Left lung (tissue), 4 donors: ENCODE measurements at regions not wholly inside any gene's neighbourhood (a gene's known extent, or its start where the extent isn't known, plus 50 kb on each side); places are given as distances from the start of the nearest gene placed in this dataset.

Experiments used
- ATAC-seq: fragments of 200-7000 bp; cut with Tn5 transposase; one replicate; pipeline ENCODE4 v1.9.1; 2020; ENCODE audit warnings: moderate library complexity
- DNase-seq, 4 donors: peaks; one replicate each; pipeline ENCODE4 v3.0.0-alpha.2; 2013 to 2020
- H3K27ac ChIP-seq, 2 donors: fragments of 200-600 bp; sonication (generic) in 1 of 2; one replicate each; pipeline versions ENCODE4 v1.5.0 to v1.8.0; 2020 to 2021
- H3K27me3 ChIP-seq, 2 donors: fragments of 200-600 bp; sonication (generic) in 1 of 2; one replicate each; pipeline versions ENCODE4 v1.5.0 to v1.8.0; 2020 to 2021
- H3K36me3 ChIP-seq, 2 donors: fragments of 200-600 bp; sonication (generic) in 1 of 2; one replicate each; pipeline versions ENCODE4 v1.5.0 to v1.8.0; 2020 to 2021
- H3K4me1 ChIP-seq, 2 donors: fragments of 200-600 bp; one replicate each; pipeline ENCODE4 v1.8.0; 2021
- H3K4me3 ChIP-seq, 2 donors: fragments of 200-600 bp; sonication (generic) in 1 of 2; one replicate each; pipeline versions ENCODE4 v1.5.0 to v1.8.0; 2020 to 2021; ENCODE audit warnings: mild to moderate bottlenecking in 1 of 2
- H3K9me3 ChIP-seq, 2 donors: fragments of 200-600 bp; sonication (generic) in 1 of 2; one replicate each; pipeline versions ENCODE4 v1.5.0 to v1.8.0; 2020 to 2021
- CTCF ChIP-seq, 2 donors: fragments of 200-600 bp; sonication (generic) in 1 of 2; IDR thresholded peaks; one replicate each; pipeline versions ENCODE4 v1.5.0 to v1.8.0; 2021; ENCODE audit warnings: antibody characterized with exemption in 2 of 2
- intact Hi-C, 2 donors: fragments of 100-400 bp; cut with DNase I; formaldehyde crosslinking; loops; one replicate each; pipeline versions ENCODE4 v1.11.2 to v1.14.2; 2022
- donor health status: DM: no; HTN: yes; CAD: no.
- donor health status: DM: no; HTN: no; CAD: no.

- H3K4me3 ChIP-seq, result no peak overlapping the region
- no peaks in the 10 kb centered on the region for H3K9me3 ChIP-seq
- intact Hi-C loops, result no loop called here
- no peak for TF ChIP-seq CTCF (IDR thresholded peaks at IDR 0.05)
- H3K4me1 ChIP-seq, result no peaks in the 10 kb centered on the region
- no peak for DNase-seq
- ATAC-seq, result no peak
- no peaks in the 10 kb centered on the region for H3K36me3 ChIP-seq
- H3K27me3 ChIP-seq, result no peaks in the 10 kb centered on the region
- no peak overlapping the region for H3K27ac ChIP-seq
Measured at GRCh38 chr6:119544325-119545175, 195.0 kb upstream of the MAN1A1 start.

GRCh38 chr6:119543332-119543731, 193.8 kb upstream of the MAN1A1 start:
- Histone ChIP-seq H3K4me3 (no peak overlapping the region), H3K27me3 (no peaks in the 10 kb centered on the region), H3K9me3 (no peaks in the 10 kb centered on the region), H3K36me3 (no peaks in the 10 kb centered on the region), H3K4me1 (no peaks in the 10 kb centered on the region), H3K27ac (no peak overlapping the region)
- no peak for ATAC-seq
- TF ChIP-seq CTCF (IDR thresholded peaks at IDR 0.05), result no peak
- no peak for DNase-seq
- intact Hi-C loops, result no loop called here

- intact Hi-C loops, result no loop called here
- no peaks in the 10 kb centered on the region for H3K9me3 ChIP-seq
- ATAC-seq (no peak), DNase-seq (no peak)
- H3K4me3 ChIP-seq, result no peak overlapping the region
- no peaks in the 10 kb centered on the region for H3K4me1 ChIP-seq
- H3K27me3 ChIP-seq, result no peaks in the 10 kb centered on the region
- no peaks in the 10 kb centered on the region for H3K36me3 ChIP-seq
- H3K27ac ChIP-seq, result no peak overlapping the region
- TF ChIP-seq CTCF (IDR thresholded peaks at IDR 0.05), result no peak
Measured at GRCh38 chr6:119542037-119542436, 192.5 kb upstream of the MAN1A1 start.

GRCh38 chr6:119541132-119541905, 191.8 kb upstream of the MAN1A1 start:
- peak; percentile 65 for ATAC-seq
- intact Hi-C loops, result no loop called here

More at GRCh38 chr6:119541132-119541905, 191.8 kb upstream of the MAN1A1 start:
- TF ChIP-seq CTCF (IDR thresholded peaks at IDR 0.05), result no peak
- Histone ChIP-seq H3K9me3 (no peaks in the 10 kb centered on the region), H3K4me1 (no peaks in the 10 kb centered on the region), H3K36me3 (no peaks in the 10 kb centered on the region), H3K27me3 (no peaks in the 10 kb centered on the region), H3K4me3 (no peak overlapping the region), H3K27ac (no peak overlapping the region)
- DNase-seq, result no peak
